DND-41 (cell line): ENCODE measurements at regions not wholly inside any gene's neighbourhood (a gene's known extent, or its start where the extent isn't known, plus 50 kb on each side); places are given as distances from the start of the nearest gene placed in this dataset.

ENCODE experiments used
- ATAC-seq: fragments of 200-7000 bp; cut with Tn5 transposase; 3 replicates; pipeline ENCODE4 v1.9.1; 2021; ENCODE audit warnings: low read depth; ENCODE audit not compliant: insufficient read depth
- DNase-seq: peaks from one replicate; pipeline ENCODE4 v3.0.0-alpha.2; 2020
- H2AFZ ChIP-seq: 2 replicates; pipeline ENCODE4 v1.6.0; 2012; ENCODE audit warnings: low read depth, low read length
- H3K27ac ChIP-seq: 2 replicates; pipeline ENCODE4 v1.5.1; 2012; ENCODE audit warnings: low read length, inconsistent platforms
- H3K27me3 ChIP-seq: fragments of 200-600 bp; sonication (generic); 2 replicates; pipeline ENCODE4 v1.6.0; 2012; ENCODE audit warnings: low read length, mild to moderate bottlenecking, inconsistent platforms; ENCODE audit not compliant: insufficient read depth, poor library complexity
- H3K36me3 ChIP-seq: 2 replicates; pipeline ENCODE4 v1.5.1; 2012; ENCODE audit warnings: low read length, inconsistent platforms; ENCODE audit not compliant: insufficient read depth
- H3K4me1 ChIP-seq: 2 replicates; pipeline ENCODE4 v1.5.1; 2012; ENCODE audit warnings: mild to moderate bottlenecking, low read length; ENCODE audit not compliant: insufficient read depth
- H3K4me2 ChIP-seq: 2 replicates; pipeline ENCODE4 v1.6.0; 2012; ENCODE audit warnings: mild to moderate bottlenecking, moderate library complexity, low read length, inconsistent platforms; ENCODE audit not compliant: insufficient read depth
- H3K4me3 ChIP-seq, 2 experiments: fragments of 200-600 bp in 1 of 2; shearing (Covaris generic) in 1 of 2; 2 replicates each; pipeline ENCODE4 v1.5.1; 2012 to 2016; ENCODE audit warnings: inconsistent platforms in 2 of 2, low read length in 2 of 2, mild to moderate bottlenecking in 2 of 2, low read depth in 1 of 2, moderate library complexity in 1 of 2
- H3K79me2 ChIP-seq: 2 replicates; pipeline ENCODE4 v1.6.0; 2012; ENCODE audit warnings: low read length, inconsistent platforms; ENCODE audit not compliant: insufficient read depth
- H3K9ac ChIP-seq: 2 replicates; pipeline ENCODE4 v1.6.0; 2012; ENCODE audit warnings: low read depth, mild to moderate bottlenecking, inconsistent platforms, low read length, moderate library complexity
- H3K9me3 ChIP-seq: 2 replicates; pipeline ENCODE4 v1.5.1; 2012; ENCODE audit warnings: low read length, moderate library complexity, mild to moderate bottlenecking, inconsistent platforms; ENCODE audit not compliant: insufficient read depth, severe bottlenecking
- H4K20me1 ChIP-seq: 2 replicates; pipeline ENCODE4 v1.6.0; 2012; ENCODE audit warnings: low read length; ENCODE audit not compliant: insufficient read depth
- CTCF ChIP-seq: IDR thresholded peaks from 2 replicates; pipeline ENCODE4 v1.5.1; 2012; ENCODE audit warnings: borderline replicate concordance, low read length, moderate library complexity, mild to moderate bottlenecking; ENCODE audit not compliant: poor library complexity, severe bottlenecking; ENCODE audit errors: extremely low read depth
- EZH2 ChIP-seq: IDR thresholded peaks from 3 replicates; pipeline ENCODE4 v1.6.1; 2012; ENCODE audit warnings: borderline replicate concordance, low read depth, mild to moderate bottlenecking, moderate library complexity, low read length, inconsistent platforms; ENCODE audit not compliant: severe bottlenecking

- Histone ChIP-seq H3K36me3 (no peaks in the 10 kb centered on the region), H3K4me3 (no peak overlapping the region), H4K20me1 (no peaks in the 10 kb centered on the region), H3K27me3 (no peaks in the 10 kb centered on the region), H3K9me3 (no peaks in the 10 kb centered on the region), H3K79me2 (no peaks in the 10 kb centered on the region), H3K9ac (no peak overlapping the region), H3K4me1 (no peaks in the 10 kb centered on the region), H3K4me2 (no peak overlapping the region), H3K27ac (no peak overlapping the region), H2AFZ (no peak overlapping the region)
- ATAC-seq (no peak), DNase-seq (no peak)
- TF ChIP-seq CTCF (no peak), EZH2 (no peak)
These were observed 192.8 kb downstream of the GRIN2B start for GRCh38 chr12:13788626-13789025.

GRCh38 chr12:13786646-13787045 is 194.8 kb downstream of the GRIN2B start:
- Histone ChIP-seq H2AFZ (no peak overlapping the region), H3K27me3 (no peaks in the 10 kb centered on the region), H3K36me3 (no peaks in the 10 kb centered on the region), H3K4me1 (no peaks in the 10 kb centered on the region), H3K4me3 (no peak overlapping the region), H3K9me3 (no peaks in the 10 kb centered on the region), H4K20me1 (no peaks in the 10 kb centered on the region), H3K9ac (no peak overlapping the region), H3K4me2 (no peak overlapping the region), H3K79me2 (no peaks in the 10 kb centered on the region), H3K27ac (no peak overlapping the region)
- no peak for DNase-seq
- no peak for ATAC-seq
- TF ChIP-seq CTCF = no peak
- TF ChIP-seq EZH2 = no peak

- Histone ChIP-seq H3K27me3 (peaks cover 7% of the 10 kb centered on the region), H3K4me1 (no peaks in the 10 kb centered on the region), H3K4me2 (no peak overlapping the region), H4K20me1 (no peaks in the 10 kb centered on the region), H2AFZ (no peak overlapping the region), H3K4me3 (no peak overlapping the region), H3K9ac (no peak overlapping the region), H3K27ac (no peak overlapping the region), H3K79me2 (no peaks in the 10 kb centered on the region), H3K36me3 (no peaks in the 10 kb centered on the region), H3K9me3 (no peaks in the 10 kb centered on the region)
- ATAC-seq = no peak
- no peak for DNase-seq
- TF ChIP-seq EZH2 (no peak), CTCF (no peak)
These were observed 196.9 kb downstream of the GRIN2B start for GRCh38 chr12:13784504-13784903.

- Histone ChIP-seq H3K9ac (no peak overlapping the region), H3K27ac (no peak overlapping the region), H4K20me1 (no peaks in the 10 kb centered on the region), H3K4me3 (no peak overlapping the region), H2AFZ (no peak overlapping the region), H3K4me1 (no peaks in the 10 kb centered on the region), H3K36me3 (no peaks in the 10 kb centered on the region), H3K9me3 (no peaks in the 10 kb centered on the region), H3K79me2 (no peaks in the 10 kb centered on the region), H3K4me2 (no peak overlapping the region), H3K27me3 (peaks cover 8% of the 10 kb centered on the region)
- TF ChIP-seq CTCF (no peak), EZH2 (no peak)
- DNase-seq (no peak), ATAC-seq (no peak)
These were observed 200.9 kb downstream of the GRIN2B start for GRCh38 chr12:13780453-13780852.
